HCT116 (cell line): ENCODE measurements at regions not wholly inside any gene's neighbourhood (a gene's known extent, or its start where the extent isn't known, plus 50 kb on each side); places are given as distances from the start of the nearest gene placed in this dataset.

Experiments used
- ATAC-seq: fragments of 200-7000 bp; cut with Tn5 transposase; 2 replicates; pipeline ENCODE4 v1.9.1; 2020; ENCODE audit warnings: mild to moderate bottlenecking, moderate library complexity
- BruUV-seq: library from RNA; stranded (reverse); fragments of 400-500 nt; replicated peaks from 2 replicates; lab custom pipeline; 2021; lab: Mats Ljungman, UMichigan
- CTCF ChIA-PET: fragments of 300-600 bp; sonication (Branson Sonifier 250); formaldehyde crosslinking; loops from one replicate; lab custom pipeline; 2021; ENCODE audit warnings: antibody characterized with exemption; lab: Charles Lee
- POLR2A ChIA-PET: fragments of 300-600, 350-600 bp; sonication (Branson Sonifier 250); formaldehyde crosslinking; loops from one replicate; lab custom pipeline; 2021; ENCODE audit warnings: antibody characterized with exemption; lab: Charles Lee
- RAD21 ChIA-PET, 2 experiments: fragments of 300-600 bp; sonication (Branson Sonifier 250); formaldehyde crosslinking; loops; one replicate each; lab custom pipeline; 2023; ENCODE audit warnings: low total read pairs in 2 of 2; ENCODE audit not compliant: uncharacterized antibody in 2 of 2, unreplicated experiment in 2 of 2, low non-redundant PET in 1 of 2; lab: Charles Lee
- DNase-seq: peaks from one replicate; pipeline ENCODE4 v3.0.0-alpha.2; 2010; ENCODE audit warnings: low read depth, low spot score
- H2AFZ ChIP-seq: fragments of 200-600 bp; shearing (Covaris generic), sonication (generic); 2 replicates; pipeline ENCODE4 v1.6.1; 2017; ENCODE audit warnings: low read depth, mixed run types, mixed read lengths, antibody characterized with exemption, low read length; ENCODE audit not compliant: poor library complexity, severe bottlenecking
- H3K27ac ChIP-seq: 2 replicates; pipeline ENCODE4 v1.5.1; 2012; ENCODE audit warnings: low read depth, low read length
- H3K27me3 ChIP-seq: fragments of 200-600 bp; sonication (generic); 2 replicates; pipeline ENCODE4 v1.6.1; 2016; ENCODE audit warnings: mixed run types, low read length, mixed read lengths; ENCODE audit not compliant: insufficient read depth
- H3K36me3 ChIP-seq, 2 experiments: fragments of 200-500 bp in 1 of 2; fragments of 200-600 bp in 1 of 2; sonication (Bioruptor generic) in 1 of 2; sonication (generic) in 1 of 2; 2 replicates each; pipeline versions ENCODE4 v1.5.1 to v1.6.1; 2014 to 2016; ENCODE audit warnings: low read length in 2 of 2, inconsistent platforms in 1 of 2, mixed read lengths in 1 of 2, mixed run types in 1 of 2; ENCODE audit not compliant: insufficient read depth in 2 of 2, control insufficient read depth in 1 of 2
- H3K4me1 ChIP-seq, 2 experiments: fragments of 200-600 bp in 1 of 2; sonication (generic) in 1 of 2; 2 replicates each; pipeline versions ENCODE4 v1.5.1 to v1.6.1; 2012 to 2017; ENCODE audit warnings: low read length in 2 of 2, inconsistent platforms in 1 of 2, mild to moderate bottlenecking in 1 of 2, mixed read lengths in 1 of 2, mixed run types in 1 of 2, moderate library complexity in 1 of 2; ENCODE audit not compliant: insufficient read depth in 2 of 2, control insufficient read depth in 1 of 2
- H3K4me2 ChIP-seq: fragments of 200-600 bp; sonication (generic); 2 replicates; pipeline ENCODE4 v1.6.1; 2017; ENCODE audit warnings: mixed run types, low read length, mixed read lengths
- H3K4me3 ChIP-seq, 2 experiments: fragments of 200-600 bp in 1 of 2; sonication (generic) in 1 of 2; replicated peaks in 1 of 2; 2 replicates each; pipeline ENCODE4 v1.5.1; 2011 to 2016; ENCODE audit warnings: low read length in 2 of 2, control low read depth in 1 of 2, low read depth in 1 of 2, mild to moderate bottlenecking in 1 of 2, mixed read lengths in 1 of 2, mixed run types in 1 of 2
- H3K79me2 ChIP-seq: fragments of 200-600 bp; sonication (generic); 2 replicates; pipeline ENCODE4 v1.6.1; 2017; ENCODE audit warnings: mild to moderate bottlenecking, mixed run types, low read length, moderate library complexity, mixed read lengths; ENCODE audit not compliant: insufficient read depth
- H3K9ac ChIP-seq: fragments of 200-600 bp; sonication (generic); 2 replicates; pipeline ENCODE4 v1.6.1; 2016; ENCODE audit warnings: low read length, mixed read lengths
- H3K9me2 ChIP-seq: fragments of 200-600 bp; sonication (generic), shearing (Covaris generic); 2 replicates; pipeline ENCODE4 v1.6.1; 2017; ENCODE audit warnings: mixed run types, mild to moderate bottlenecking, moderate library complexity; ENCODE audit not compliant: insufficient read depth
- H3K9me3 ChIP-seq, 2 experiments: fragments of 200-500 bp in 1 of 2; fragments of 200-600 bp in 1 of 2; sonication (Bioruptor generic) in 1 of 2; sonication (generic) in 1 of 2; 2 replicates each; pipeline ENCODE4 v1.6.1; 2014 to 2017; ENCODE audit warnings: low read length in 2 of 2, mixed read lengths in 2 of 2, inconsistent platforms in 1 of 2, low read depth in 1 of 2, mild to moderate bottlenecking in 1 of 2, mixed run types in 1 of 2, moderate library complexity in 1 of 2; ENCODE audit not compliant: control insufficient read depth in 1 of 2, insufficient read depth in 1 of 2
- H4K20me1 ChIP-seq: fragments of 200-600 bp; sonication (generic), shearing (Covaris generic); 2 replicates; pipeline ENCODE4 v1.6.1; 2017; ENCODE audit warnings: mixed run types, mild to moderate bottlenecking, moderate library complexity; ENCODE audit not compliant: insufficient read depth
- POLR2AphosphoS5 ChIP-seq: IDR thresholded peaks from 2 replicates; pipeline ENCODE4 v1.6.1; 2011; ENCODE audit warnings: mild to moderate bottlenecking, low read depth, low read length, moderate library complexity
- RAD21 ChIP-seq: IDR thresholded peaks from 2 replicates; pipeline ENCODE4 v1.6.1; 2012; ENCODE audit warnings: low read depth, mild to moderate bottlenecking
- intact Hi-C: fragments of 100-400 bp; cut with micrococcal nuclease; formaldehyde crosslinking; loops from 2 replicates; pipeline ENCODE4 v1.10.0; 2022
- TF ChIP-seq, protein P1 (sequence below): IDR thresholded peaks from 2 replicates; pipeline ENCODE4 v1.6.1; 2012
- TF ChIP-seq, protein P2 (sequence below), 3 experiments: fragments of 200-600 bp in 1 of 3; sonication (generic) in 1 of 3; IDR thresholded peaks in 2 of 3; conservative IDR thresholded peaks in 1 of 3; 2 replicates each; pipeline ENCODE4 v1.5.1; 2012 to 2017; ENCODE audit warnings: low read depth in 2 of 3, low read length in 2 of 3, antibody characterized with exemption in 1 of 3, borderline replicate concordance in 1 of 3, control low read depth in 1 of 3, mild to moderate bottlenecking in 1 of 3, mixed read lengths in 1 of 3, mixed run types in 1 of 3, moderate library complexity in 1 of 3; ENCODE audit not compliant: insufficient read depth in 1 of 3

DNA sequence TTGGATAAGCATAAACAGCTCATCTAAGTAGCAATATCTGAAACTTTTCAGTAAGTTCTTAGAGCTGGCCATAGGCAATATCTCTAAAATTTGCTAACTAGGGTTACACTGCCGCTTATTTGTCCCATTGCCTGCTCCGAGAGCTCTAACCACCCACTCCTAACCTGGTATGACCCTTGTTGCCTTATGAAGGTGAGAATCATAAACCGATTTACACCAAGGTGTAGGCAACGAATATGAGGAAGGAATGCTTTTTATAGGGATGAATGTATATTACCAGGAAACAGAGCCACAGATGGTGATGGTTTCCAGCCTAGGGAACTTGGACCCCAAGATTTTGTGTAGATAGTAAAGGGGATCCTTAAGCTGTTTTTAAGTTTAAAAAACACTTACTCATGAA lies 440.9 kb downstream of the PDCD6IP start:
- H3K79me2 ChIP-seq = no peaks in the 10 kb centered on the region
- BruUV-seq = no TSS peak
- no peaks in the 10 kb centered on the region for H3K9me3 ChIP-seq
- H3K9me2 ChIP-seq = no peaks in the 10 kb centered on the region
- ChIA-PET RAD21 (no interaction called here), POLR2A (no interaction called here), CTCF (interaction anchor here (1.1 kb wide), 1 partner anchor 21 kb away, joined by 3 read pairs; no protein-coding TSS in a partner anchor)
- DNase-seq = no peak
- no peak overlapping the region for H3K27ac ChIP-seq
- no peak overlapping the region for H3K9ac ChIP-seq
- no peak for TF ChIP-seq RAD21
- TF ChIP-seq, protein P1, sequence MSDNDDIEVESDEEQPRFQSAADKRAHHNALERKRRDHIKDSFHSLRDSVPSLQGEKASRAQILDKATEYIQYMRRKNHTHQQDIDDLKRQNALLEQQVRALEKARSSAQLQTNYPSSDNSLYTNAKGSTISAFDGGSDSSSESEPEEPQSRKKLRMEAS = no peak
- TF ChIP-seq POLR2AphosphoS5 = no peak
- TF ChIP-seq, protein P2, sequence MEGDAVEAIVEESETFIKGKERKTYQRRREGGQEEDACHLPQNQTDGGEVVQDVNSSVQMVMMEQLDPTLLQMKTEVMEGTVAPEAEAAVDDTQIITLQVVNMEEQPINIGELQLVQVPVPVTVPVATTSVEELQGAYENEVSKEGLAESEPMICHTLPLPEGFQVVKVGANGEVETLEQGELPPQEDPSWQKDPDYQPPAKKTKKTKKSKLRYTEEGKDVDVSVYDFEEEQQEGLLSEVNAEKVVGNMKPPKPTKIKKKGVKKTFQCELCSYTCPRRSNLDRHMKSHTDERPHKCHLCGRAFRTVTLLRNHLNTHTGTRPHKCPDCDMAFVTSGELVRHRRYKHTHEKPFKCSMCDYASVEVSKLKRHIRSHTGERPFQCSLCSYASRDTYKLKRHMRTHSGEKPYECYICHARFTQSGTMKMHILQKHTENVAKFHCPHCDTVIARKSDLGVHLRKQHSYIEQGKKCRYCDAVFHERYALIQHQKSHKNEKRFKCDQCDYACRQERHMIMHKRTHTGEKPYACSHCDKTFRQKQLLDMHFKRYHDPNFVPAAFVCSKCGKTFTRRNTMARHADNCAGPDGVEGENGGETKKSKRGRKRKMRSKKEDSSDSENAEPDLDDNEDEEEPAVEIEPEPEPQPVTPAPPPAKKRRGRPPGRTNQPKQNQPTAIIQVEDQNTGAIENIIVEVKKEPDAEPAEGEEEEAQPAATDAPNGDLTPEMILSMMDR (IDR thresholded peaks at IDR 0.05 in 2 of 3, conservative IDR thresholded peaks at IDR 0.05 in 1 of 3; ENCODE audit: borderline replicate concordance in 1 of 3, insufficient read depth in 1 of 3, low read depth in 2 of 3, low read length in 2 of 3) = no peak
- H3K36me3 ChIP-seq = no peaks in the 10 kb centered on the region
- H2AFZ ChIP-seq = no peak overlapping the region
- no peak for ATAC-seq
- no peak overlapping the region for H3K4me2 ChIP-seq
- H3K4me3 ChIP-seq = no peak overlapping the region
- intact Hi-C loops = no loop called here
- H3K4me1 ChIP-seq = no peaks in the 10 kb centered on the region
- 0 out of 2 replicates have a peak, but pooled peaks cover 9% of the 10 kb centered on the region for H3K27me3 ChIP-seq
- no peaks in the 10 kb centered on the region for H4K20me1 ChIP-seq

DNA sequence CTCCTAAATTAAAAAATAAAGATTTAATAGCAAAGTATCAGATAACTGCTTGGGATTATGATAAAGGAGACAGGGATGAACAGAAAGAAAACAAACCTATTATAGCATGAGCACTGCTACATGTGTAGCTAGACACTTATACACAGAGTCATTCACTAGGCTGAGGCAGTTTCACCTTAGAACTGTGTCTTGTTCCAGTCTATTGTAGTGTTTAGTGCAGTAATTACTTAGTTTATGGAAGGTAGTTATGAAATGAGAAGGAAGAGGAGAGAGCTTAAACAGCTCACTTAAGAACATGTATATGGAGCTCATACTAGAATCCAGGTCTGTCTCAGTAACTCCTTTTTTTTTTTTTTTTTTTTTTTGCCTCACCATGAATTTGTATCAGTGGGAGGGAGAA lies 441.4 kb downstream of the PDCD6IP start:
- H3K36me3 ChIP-seq = no peaks in the 10 kb centered on the region
- H3K4me1 ChIP-seq = no peaks in the 10 kb centered on the region
- H4K20me1 ChIP-seq = no peaks in the 10 kb centered on the region
- no peak overlapping the region for H3K4me3 ChIP-seq
- DNase-seq (no peak), ATAC-seq (no peak)
- no TSS peak for BruUV-seq
- ChIA-PET CTCF (interaction anchor here (1.1 kb wide), 1 partner anchor 21 kb away, joined by 3 read pairs; no protein-coding TSS in a partner anchor), RAD21 (no interaction called here), POLR2A (no interaction called here)
- H3K79me2 ChIP-seq = no peaks in the 10 kb centered on the region
- TF ChIP-seq RAD21 = no peak
- H3K27ac ChIP-seq = no peak overlapping the region
- intact Hi-C loops = no loop called here
- H3K9me3 ChIP-seq = no peaks in the 10 kb centered on the region
- H2AFZ ChIP-seq = no peak overlapping the region
- 0 out of 2 replicates have a peak, but pooled peaks cover 9% of the 10 kb centered on the region for H3K27me3 ChIP-seq
- no peak overlapping the region for H3K4me2 ChIP-seq
- no peaks in the 10 kb centered on the region for H3K9me2 ChIP-seq
- no peak overlapping the region for H3K9ac ChIP-seq
